IMR-90 (cell line): ENCODE measurements at regions not wholly inside any gene's neighbourhood (a gene's known extent, or its start where the extent isn't known, plus 50 kb on each side); places are given as distances from the start of the nearest gene placed in this dataset.

ENCODE experiments used
- ATAC-seq: fragments of 200-7000 bp; cut with Tn5 transposase; 2 replicates; pipeline ENCODE4 v1.9.1; 2020; ENCODE audit warnings: low read depth, mild to moderate bottlenecking, moderate library complexity
- BruUV-seq: library from RNA; stranded (reverse); fragments of 400-500 nt; replicated peaks from 2 replicates; lab custom pipeline; 2021; lab: Mats Ljungman, UMichigan
- CTCF ChIA-PET: fragments of 300-600 bp; formaldehyde crosslinking; extraction: SDS; loops from one replicate; lab custom pipeline; 2021; ENCODE audit warnings: antibody characterized with exemption; lab: Yijun Ruan, JAX
- POLR2A ChIA-PET: fragments of 300-600 bp; sonication (Branson Sonifier 250); formaldehyde crosslinking; loops from one replicate; lab custom pipeline; 2022; ENCODE audit warnings: antibody characterized with exemption; ENCODE audit not compliant: unreplicated experiment; lab: Charles Lee
- DNase-seq: peaks from one replicate; pipeline ENCODE4 v3.0.0; 2013
- H2AFZ ChIP-seq: replicated peaks from 2 replicates; pipeline ENCODE3; 2013; ENCODE audit warnings: low read length, mild to moderate bottlenecking; ENCODE audit not compliant: poor library complexity
- H2AK5ac ChIP-seq: 2 replicates; pipeline ENCODE4 v1.6.1; 2013; ENCODE audit warnings: low read depth, low read length, inconsistent platforms
- H2AK9ac ChIP-seq: replicated peaks from 2 replicates; pipeline ENCODE3; 2013; ENCODE audit warnings: mild to moderate bottlenecking, low read depth, low read length, moderate library complexity; ENCODE audit not compliant: poor library complexity
- H2BK120ac ChIP-seq: 2 replicates; pipeline ENCODE4 v1.6.1; 2013; ENCODE audit warnings: low read depth, low read length, inconsistent platforms
- H2BK15ac ChIP-seq: 3 replicates; pipeline ENCODE4 v1.6.1; 2013; ENCODE audit warnings: low read depth, low read length, inconsistent platforms
- H2BK20ac ChIP-seq: 2 replicates; pipeline ENCODE4 v1.6.1; 2013; ENCODE audit warnings: low read depth, mild to moderate bottlenecking, inconsistent platforms, low read length, moderate library complexity
- H2BK5ac ChIP-seq: 2 replicates; pipeline ENCODE4 v1.6.1; 2013; ENCODE audit warnings: mild to moderate bottlenecking, low read depth, low read length, inconsistent platforms; ENCODE audit not compliant: poor library complexity, severe bottlenecking
- H3K14ac ChIP-seq: replicated peaks from 2 replicates; pipeline ENCODE4 v1.6.1; 2013; ENCODE audit warnings: low read depth, low read length, inconsistent platforms
- H3K18ac ChIP-seq: 2 replicates; pipeline ENCODE4 v1.6.1; 2013; ENCODE audit warnings: low read depth, low read length, control low read depth
- H3K23ac ChIP-seq: 2 replicates; pipeline ENCODE4 v1.6.1; 2013; ENCODE audit warnings: low read depth, low read length, inconsistent platforms
- H3K27ac ChIP-seq: 2 replicates; pipeline ENCODE4 v1.5.1; 2013; ENCODE audit warnings: mild to moderate bottlenecking, control low read depth, low read length; ENCODE audit not compliant: insufficient read depth
- H3K27me3 ChIP-seq: 2 replicates; pipeline ENCODE4 v1.6.1; 2013; ENCODE audit warnings: low read length; ENCODE audit not compliant: control insufficient read depth, insufficient read depth
- H3K36me3 ChIP-seq: 2 replicates; pipeline ENCODE4 v1.6.1; 2013; ENCODE audit warnings: low read length, mixed read lengths; ENCODE audit not compliant: control insufficient read depth, insufficient read depth
- H3K4ac ChIP-seq: 2 replicates; pipeline ENCODE4 v1.6.1; 2013; ENCODE audit warnings: low read depth, low read length, inconsistent platforms
- H3K4me1 ChIP-seq: 2 replicates; pipeline ENCODE4 v1.6.1; 2013; ENCODE audit warnings: low read length, mixed read lengths; ENCODE audit not compliant: control insufficient read depth, insufficient read depth
- H3K4me2 ChIP-seq: 2 replicates; pipeline ENCODE4 v1.6.1; 2013; ENCODE audit warnings: low read depth, mild to moderate bottlenecking, control low read depth, low read length, moderate library complexity
- H3K4me3 ChIP-seq: 2 replicates; pipeline ENCODE4 v1.5.1; 2013; ENCODE audit warnings: low read depth, mild to moderate bottlenecking, control low read depth, low read length, moderate library complexity; ENCODE audit not compliant: insufficient read depth
- H3K56ac ChIP-seq: 2 replicates; pipeline ENCODE4 v1.6.1; 2013; ENCODE audit warnings: low read length, inconsistent platforms; ENCODE audit not compliant: insufficient read depth; ENCODE audit errors: extremely low read depth
- H3K79me1 ChIP-seq, 2 experiments: 2 replicates each; pipeline ENCODE4 v1.6.1; 2013; ENCODE audit warnings: low read length in 2 of 2, inconsistent platforms in 1 of 2, low read depth in 1 of 2
- H3K9ac ChIP-seq: 2 replicates; pipeline ENCODE4 v1.6.1; 2013; ENCODE audit warnings: low read depth, low read length, control low read depth
- H3K9me1 ChIP-seq: 2 replicates; pipeline ENCODE4 v1.6.1; 2013; ENCODE audit warnings: low read length, inconsistent platforms; ENCODE audit not compliant: insufficient read depth
- H3K9me3 ChIP-seq: 2 replicates; pipeline ENCODE4 v1.6.1; 2013; ENCODE audit warnings: low read length; ENCODE audit not compliant: control insufficient read depth, insufficient read depth
- H4K20me1 ChIP-seq: 2 replicates; pipeline ENCODE4 v1.6.1; 2013; ENCODE audit warnings: low read length, inconsistent platforms; ENCODE audit not compliant: insufficient read depth
- H4K5ac ChIP-seq: 2 replicates; pipeline ENCODE4 v1.6.1; 2013; ENCODE audit warnings: mild to moderate bottlenecking, low read depth, low read length, control low read depth
- H4K8ac ChIP-seq, 2 experiments: 2 replicates each; pipeline ENCODE4 v1.6.1; 2013; ENCODE audit warnings: low read depth in 2 of 2, low read length in 2 of 2, control low read depth in 1 of 2, inconsistent platforms in 1 of 2
- H4K91ac ChIP-seq: 2 replicates; pipeline ENCODE4 v1.6.1; 2013; ENCODE audit warnings: low read depth, low read length, inconsistent platforms; ENCODE audit not compliant: insufficient read depth
- CEBPB ChIP-seq: IDR thresholded peaks from 2 replicates; pipeline ENCODE4 v1.6.1; 2012; ENCODE audit warnings: low read depth, low read length, improper control_type of control experiment
- FOS ChIP-seq: fragments of 150-350 bp; IDR thresholded peaks from 2 replicates; pipeline ENCODE4 v1.6.1; 2016; ENCODE audit warnings: low read depth, low read length
- MAZ ChIP-seq: IDR thresholded peaks from 2 replicates; pipeline ENCODE4 v1.6.1; 2012; ENCODE audit warnings: low read depth, mild to moderate bottlenecking, low read length, improper control_type of control experiment, moderate library complexity, borderline replicate concordance
- RAD21 ChIP-seq: IDR thresholded peaks from 2 replicates; pipeline ENCODE4 v1.6.1; 2012; ENCODE audit warnings: low read length, improper control_type of control experiment
- WGBS, 2 experiments: methylation state at CpG; one replicate each; pipeline versions ENCODE4 v1.1.5 to v1.1.7; 2013; ENCODE audit warnings: missing lambda C conversion rate in 2 of 2; ENCODE audit not compliant: insufficient read length in 1 of 2; ENCODE audit errors: extremely low coverage in 2 of 2; 5-methylcytosine and 5-hydroxymethylcytosine counted together
- dilution Hi-C: fragments of 300-500 bp; cut with HindIII; formaldehyde crosslinking; loops from one replicate; pipeline ENCODE4 v1.14.3; 2018; ENCODE audit warnings: low sequenced_read_pairs; ENCODE audit not compliant: unreplicated experiment
- in situ Hi-C: fragments of 300-500 bp; cut with MboI; formaldehyde crosslinking; loops from 3 replicates; pipeline ENCODE4 v1.14.3; 2019; ENCODE audit warnings: low sequenced_read_pairs, inconsistent platforms, mixed read lengths
- intact Hi-C: fragments of 100-400 bp; cut with micrococcal nuclease; formaldehyde crosslinking; loops from 2 replicates; pipeline ENCODE4 v1.10.0; 2022

GRCh38 chr1:244319283-244320132, 132.2 kb downstream of the ADSS2 start:
- peak overlapping the region; percentile 85 for H3K14ac ChIP-seq
- H3K4me1 ChIP-seq: peaks cover 7% of the 10 kb centered on the region
- POLR2A ChIA-PET: no interaction called here
- H4K91ac ChIP-seq: peak overlapping the region; percentile 51
- no peak overlapping the region for H3K4me2 ChIP-seq
- peak overlapping the region; percentile 10; the same call in 1 of the 2 replicates for H3K23ac ChIP-seq
- H2AFZ ChIP-seq: peak overlapping the region; percentile 52
- TF ChIP-seq CEBPB (peak; percentile 98), RAD21 (no peak; the same call in 1 of the 2 replicates), FOS (peak; percentile 53; the same call in 1 of the 2 replicates), MAZ (no peak)
- intact Hi-C loops: no loop called here
- H2BK5ac ChIP-seq: peak overlapping the region; percentile 89
- no peaks in the 10 kb centered on the region for H3K27me3 ChIP-seq
- H4K8ac ChIP-seq: peak overlapping the region; percentile 53 to 91
- H3K36me3 ChIP-seq: no peaks in the 10 kb centered on the region
- no peak overlapping the region for H2AK9ac ChIP-seq
- H3K9me1 ChIP-seq: peaks cover 7% of the 10 kb centered on the region; the same call in 1 of the 2 replicates
- no peak overlapping the region; the same call in 1 of the 2 replicates for H3K56ac ChIP-seq
- H2BK20ac ChIP-seq: peak overlapping the region; percentile 42
- H3K79me1 ChIP-seq: no peaks in the 10 kb centered on the region
- H3K9me3 ChIP-seq: peaks cover 2% of the 10 kb centered on the region; the same call in 1 of the 2 replicates
- H2BK120ac ChIP-seq: peak overlapping the region; percentile 83
- BruUV-seq: no TSS peak
- peak overlapping the region; percentile 23 for H3K27ac ChIP-seq
- no peak overlapping the region; the same call in 1 of the 2 replicates for H2AK5ac ChIP-seq
- peak overlapping the region; percentile 71 for H3K4ac ChIP-seq
- in situ Hi-C loops: no loop called here
- ATAC-seq (peak; percentile 41), DNase-seq (peak; percentile 90)
- peak overlapping the region; percentile 6; the same call in 2 of the 3 replicates for H2BK15ac ChIP-seq
- H3K18ac ChIP-seq: peak overlapping the region; percentile 65; the same call in 1 of the 2 replicates
- H4K20me1 ChIP-seq: no peaks in the 10 kb centered on the region
- no peak overlapping the region for H3K9ac ChIP-seq
- H3K4me3 ChIP-seq: no peak overlapping the region
- 0% methylated on average over 1 of the region's 9 CpGs; no CpG with 5 or more reads in 1 of the 2 experiments for WGBS, 2 experiments
- CTCF ChIA-PET: no interaction called here
- dilution Hi-C loops: no loop called here
- H4K5ac ChIP-seq: peak overlapping the region; percentile 68; the same call in 1 of the 2 replicates
